ENCODE measurements at regions not wholly inside any gene's neighbourhood (a gene's known extent, or its start where the extent isn't known, plus 50 kb on each side); places are given as distances from the start of the nearest gene placed in this dataset.

DNA sequence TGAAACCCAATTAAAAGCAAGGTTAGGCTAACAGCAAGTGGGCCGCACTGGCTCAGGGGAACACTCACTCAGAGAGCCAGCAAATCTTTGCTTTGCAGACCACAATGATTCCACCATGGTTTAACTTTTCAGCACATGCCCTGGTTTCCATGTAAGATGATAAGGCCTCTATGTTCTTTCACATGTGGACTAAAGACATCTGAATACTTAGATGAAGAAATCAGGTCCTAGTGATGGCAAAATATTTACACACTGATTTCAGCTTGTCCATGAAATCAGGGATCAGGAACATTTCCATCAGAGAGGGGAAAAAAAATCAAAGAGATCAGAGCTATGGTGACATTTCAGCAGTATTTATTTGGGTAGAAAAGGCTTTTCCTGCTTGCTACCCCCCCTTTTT lies 258.2 kb upstream of the IRX5 start:
- no peak for DNase-seq

DNA sequence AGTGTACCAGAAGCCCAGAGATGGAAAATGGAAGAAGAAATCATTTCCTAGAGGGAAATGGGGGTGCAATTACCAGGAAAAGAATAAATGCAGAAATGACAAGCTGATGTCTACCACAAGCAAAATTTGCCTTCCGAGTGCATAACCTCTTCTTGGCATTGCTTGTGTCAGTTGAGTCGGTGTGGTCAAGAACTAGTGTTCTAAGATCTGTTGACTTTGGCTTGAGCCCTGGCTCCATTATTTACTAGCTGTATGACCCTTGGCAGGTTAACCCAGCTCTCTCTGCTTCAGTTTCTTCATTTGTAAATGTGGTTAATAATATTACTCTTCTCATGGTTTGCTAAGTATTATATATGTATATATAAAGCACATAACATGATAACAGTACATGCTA lies 273.0 kb upstream of the IRX5 start:
- no peak for DNase-seq

DNA sequence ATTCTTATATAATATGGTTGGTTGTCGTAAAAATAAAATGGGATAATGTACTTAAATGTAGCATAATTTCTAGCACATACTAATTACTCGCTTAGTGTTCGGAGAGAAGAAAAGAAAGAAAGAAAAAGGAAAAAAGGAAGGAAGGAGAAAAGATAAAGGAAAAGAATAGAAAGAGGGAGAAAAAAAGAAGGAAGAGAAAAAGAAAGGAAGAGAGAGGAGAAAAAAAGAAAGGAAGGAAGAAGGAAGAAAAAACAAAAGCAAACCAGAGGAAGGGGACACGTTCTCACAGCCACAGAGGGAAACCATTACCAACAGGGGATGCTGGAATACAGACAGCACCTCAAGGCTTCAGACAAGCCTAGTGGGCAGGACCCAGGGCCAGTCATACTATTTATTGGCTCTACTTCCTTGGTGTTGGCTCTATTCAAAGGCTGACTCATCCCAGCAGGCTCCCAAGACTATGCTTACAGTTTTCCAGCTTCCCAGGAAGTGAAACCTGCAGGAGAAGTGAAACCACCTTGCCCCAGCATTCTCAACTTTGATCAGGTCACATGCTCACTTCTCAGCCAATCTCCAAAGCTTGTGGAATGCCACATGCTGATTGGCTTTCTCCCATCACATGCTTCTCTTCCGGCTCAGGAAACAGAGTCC lies 273.5 kb upstream of the IRX5 start:
- DNase-seq = no peak

DNA sequence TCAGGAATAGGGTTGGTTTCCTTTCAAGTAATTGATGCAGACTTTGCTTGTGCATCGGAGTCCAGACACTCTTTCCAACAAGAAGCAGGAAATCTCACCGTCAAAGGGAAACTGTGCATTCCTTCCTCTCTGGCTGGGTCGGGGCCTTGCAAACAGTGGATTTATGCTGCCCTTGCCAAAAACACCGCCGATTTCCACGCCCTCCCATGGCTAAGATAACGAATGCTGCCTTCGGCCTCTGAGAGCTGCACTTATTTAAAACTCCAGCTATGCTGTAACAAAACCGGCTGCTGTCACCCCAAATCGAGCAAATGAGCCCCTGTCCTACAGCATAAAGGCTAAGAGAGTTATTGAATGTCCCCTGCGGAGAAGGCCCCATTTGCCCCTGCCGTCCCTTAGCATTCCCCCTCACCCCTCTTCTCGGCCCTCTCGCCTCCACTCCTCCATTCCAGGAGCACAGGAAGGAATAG lies 275.5 kb upstream of the IRX5 start:
- DNase-seq = no peak

DNA sequence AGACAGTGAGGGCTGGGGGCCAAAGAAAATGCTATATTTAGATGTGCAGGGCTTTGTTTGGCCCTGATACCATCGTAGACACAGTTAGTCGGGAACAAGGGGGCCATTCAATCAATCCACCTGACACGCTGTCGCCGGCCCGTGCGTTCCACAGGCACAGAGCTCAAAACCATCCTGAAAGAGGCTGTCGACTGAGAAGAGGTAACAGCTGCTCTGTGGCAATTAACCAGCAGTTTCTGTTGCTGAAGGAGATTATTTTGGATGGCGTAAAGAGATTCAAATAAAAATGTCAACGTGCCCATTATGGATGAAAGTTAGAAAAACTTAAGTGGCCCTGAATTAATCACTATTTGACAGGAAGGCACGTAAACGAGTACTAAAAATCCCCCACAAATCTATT lies 276.2 kb upstream of the IRX5 start:
- DNase-seq = no peak

DNA sequence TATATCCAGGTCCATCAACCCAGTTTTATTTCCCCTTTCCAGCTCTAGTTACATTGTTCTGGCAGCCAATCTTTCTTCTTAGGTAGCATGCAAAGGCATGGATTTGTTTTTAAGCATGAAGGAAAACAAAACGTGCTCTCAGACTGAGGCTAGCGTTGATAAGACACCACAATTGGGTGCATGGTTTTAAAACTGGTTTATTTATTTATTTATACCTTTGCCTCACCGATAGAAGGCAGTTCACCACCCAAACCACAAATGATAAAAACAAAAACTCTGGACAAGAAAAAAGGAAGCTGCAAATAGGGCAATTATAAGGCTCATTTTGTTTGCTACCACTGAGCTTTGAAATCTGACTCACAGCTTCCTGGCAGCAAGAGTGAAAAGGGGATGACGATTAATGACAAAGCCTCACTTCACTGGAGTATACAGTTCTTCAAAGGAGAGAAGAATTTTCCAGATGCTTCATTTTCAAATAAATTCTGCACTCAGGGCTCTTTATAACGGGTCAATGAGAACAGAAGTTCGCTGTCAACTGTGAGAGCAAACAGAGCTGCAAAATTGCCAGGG lies 278.4 kb upstream of the IRX5 start:
- DNase-seq = no peak

DNA sequence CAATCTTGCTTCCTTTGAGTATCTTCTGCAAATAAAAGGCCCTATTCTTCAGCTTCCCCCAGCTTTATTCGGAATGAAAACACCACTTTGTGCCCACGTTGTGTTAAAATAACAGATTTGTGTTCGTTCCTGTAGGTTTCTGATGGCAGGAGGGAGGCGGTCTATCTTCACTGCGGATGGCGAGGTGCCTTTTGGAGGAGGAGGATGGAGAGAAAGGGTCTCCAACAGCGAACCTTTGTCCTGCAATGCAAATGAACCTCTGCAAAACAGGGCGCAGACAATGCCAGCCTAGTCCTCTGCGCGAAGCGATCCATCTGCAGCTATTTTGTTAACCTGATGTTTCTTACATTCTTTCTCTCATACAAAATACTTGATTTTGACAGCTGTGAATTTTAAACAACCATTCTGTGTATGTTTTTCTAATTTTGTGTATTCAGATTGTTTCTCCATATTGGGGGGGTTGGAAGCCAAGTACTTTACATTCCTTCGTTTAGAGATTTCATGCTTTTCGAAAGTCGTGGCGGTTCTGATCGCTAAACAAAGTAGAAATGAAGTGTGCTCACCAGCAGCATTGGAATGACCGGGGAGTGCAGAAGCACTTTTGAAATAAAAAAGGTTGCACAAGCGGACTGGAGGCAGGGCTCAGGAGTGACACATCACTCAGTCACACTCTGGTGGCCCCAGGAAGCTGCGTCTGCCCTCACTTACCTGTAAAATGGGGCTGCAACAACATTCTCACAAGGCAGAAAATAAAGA lies 279.0 kb upstream of the IRX5 start:
- DNase-seq = no peak

DNA sequence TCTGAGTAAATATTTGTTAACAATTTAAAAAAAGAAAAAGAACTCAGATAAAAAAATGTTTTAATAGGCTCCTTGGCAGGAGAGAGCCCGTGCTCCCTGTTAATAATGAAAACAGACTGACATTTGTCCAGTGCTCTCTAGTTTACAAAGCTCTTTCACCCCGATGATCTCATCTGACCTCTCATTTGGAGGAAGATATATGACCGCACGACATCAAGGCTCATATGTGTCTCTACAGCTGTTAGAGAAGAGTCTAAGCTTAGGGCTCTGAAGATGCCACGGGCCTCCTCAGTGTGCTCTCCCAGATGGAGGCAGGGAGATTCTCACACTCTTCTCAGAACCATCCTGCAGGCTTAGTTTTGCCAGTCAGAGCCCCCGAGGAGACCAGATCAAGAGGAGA lies 280.8 kb upstream of the IRX5 start:
- DNase-seq = no peak

DNA sequence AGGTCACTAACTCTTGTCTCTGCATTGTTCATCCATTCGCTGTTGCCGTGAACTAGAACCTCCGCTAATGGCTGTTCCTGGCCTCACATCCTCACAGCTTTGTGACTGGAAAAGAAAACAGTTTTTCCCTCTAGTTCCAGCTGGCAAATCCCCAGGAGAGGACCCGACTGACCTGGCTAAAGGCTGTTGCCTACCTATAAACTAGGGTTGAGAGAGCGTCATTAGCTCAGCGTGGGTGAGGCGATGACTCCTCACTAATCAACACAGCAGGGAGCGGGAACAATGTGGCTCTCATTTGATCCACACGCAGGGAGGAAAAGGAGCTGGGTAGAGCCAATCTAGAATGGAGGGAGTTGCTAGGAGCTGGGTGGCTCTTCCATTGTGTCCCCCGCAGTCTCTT lies 282.1 kb upstream of the IRX5 start:
- no peak for DNase-seq

DNA sequence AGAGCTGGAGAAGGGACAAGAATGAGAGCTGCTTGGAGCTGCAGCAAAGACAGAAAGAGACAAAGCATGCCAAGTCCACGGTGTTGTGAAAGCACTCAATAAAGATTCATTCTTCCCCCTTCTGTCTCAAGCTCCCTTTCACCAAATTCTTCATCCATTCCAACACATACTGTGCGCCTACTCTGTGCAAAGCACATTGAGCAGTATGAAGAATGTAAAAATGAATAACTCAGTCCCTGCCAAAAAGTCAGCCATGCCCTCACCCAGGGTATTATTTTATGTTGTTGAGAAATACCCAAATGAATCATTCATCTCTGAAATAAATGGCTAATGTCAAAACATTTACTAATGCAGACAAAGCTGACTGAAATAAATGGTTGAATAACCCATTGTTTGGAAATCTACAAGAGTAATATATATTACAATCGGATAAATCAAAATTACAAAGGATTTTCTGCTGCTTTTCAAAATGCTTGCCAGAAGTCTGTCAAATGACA lies 282.9 kb upstream of the IRX5 start:
- DNase-seq = no peak

DNA sequence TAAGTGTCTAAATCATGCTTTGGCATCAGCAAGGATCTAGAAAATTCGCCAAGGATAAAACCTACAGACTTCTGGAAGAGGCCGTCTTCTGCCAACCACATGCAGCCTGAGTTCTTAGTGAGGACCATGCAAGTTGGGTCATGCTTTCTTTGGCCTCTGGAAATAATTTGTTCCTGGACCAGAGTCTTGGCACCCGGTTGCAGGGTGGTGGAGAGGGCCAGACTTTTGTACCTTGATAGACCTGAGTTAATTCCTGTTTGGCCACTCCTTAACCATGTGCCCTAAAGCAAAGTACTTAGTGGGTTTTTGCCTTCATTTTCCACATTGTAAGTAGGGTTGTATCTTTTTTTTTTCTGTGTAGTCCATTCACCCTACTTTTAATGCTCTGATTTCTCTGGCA lies 283.4 kb upstream of the IRX5 start:
- DNase-seq = no peak

DNA sequence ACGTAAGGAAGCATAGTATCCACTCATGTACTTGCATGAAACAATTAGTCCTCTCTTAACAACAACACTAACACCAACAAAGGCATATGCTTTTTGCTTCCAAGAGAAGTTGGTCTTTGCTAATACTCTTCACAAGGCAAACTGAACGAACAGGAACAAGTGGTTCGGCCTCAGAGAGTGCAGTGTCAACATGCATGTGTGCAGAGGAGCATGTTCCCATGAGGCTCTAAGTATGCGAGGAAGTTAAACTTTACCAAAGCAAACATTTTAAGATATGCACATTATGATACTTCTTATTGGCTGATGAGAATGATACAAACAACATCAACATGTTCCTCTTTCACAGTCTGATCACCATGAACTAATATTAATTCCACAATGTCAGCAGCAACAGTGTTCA lies 285.3 kb upstream of the IRX5 start:
- no peak for DNase-seq

DNA sequence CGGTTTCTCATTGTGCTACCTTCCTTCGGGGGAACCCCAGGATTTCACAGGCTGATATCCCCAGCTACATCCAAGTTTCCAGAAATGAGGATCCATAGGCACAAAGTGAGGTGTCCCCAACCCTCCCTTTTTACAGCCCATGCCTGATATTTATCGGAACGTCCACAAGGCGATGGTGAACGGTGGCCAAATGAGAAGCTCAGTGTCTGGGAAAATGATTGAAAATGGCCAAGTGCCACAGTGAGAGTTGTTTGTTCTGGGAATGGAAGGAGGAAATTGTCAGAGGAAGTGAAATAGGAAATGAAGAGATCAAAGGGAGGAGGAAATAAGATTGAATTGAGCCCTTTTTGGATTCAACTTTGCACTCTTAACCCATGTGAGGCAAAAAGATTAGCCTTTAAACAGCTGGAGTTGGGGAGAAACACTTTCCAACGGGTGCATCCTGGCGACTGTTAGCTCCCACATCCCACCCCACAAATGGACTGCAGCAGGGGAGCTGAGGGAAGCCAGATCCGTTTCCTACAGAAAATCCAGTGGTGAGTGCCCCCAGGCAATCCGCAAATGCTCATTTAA lies 294.4 kb upstream of the IRX5 start:
- DNase-seq = no peak

DNA sequence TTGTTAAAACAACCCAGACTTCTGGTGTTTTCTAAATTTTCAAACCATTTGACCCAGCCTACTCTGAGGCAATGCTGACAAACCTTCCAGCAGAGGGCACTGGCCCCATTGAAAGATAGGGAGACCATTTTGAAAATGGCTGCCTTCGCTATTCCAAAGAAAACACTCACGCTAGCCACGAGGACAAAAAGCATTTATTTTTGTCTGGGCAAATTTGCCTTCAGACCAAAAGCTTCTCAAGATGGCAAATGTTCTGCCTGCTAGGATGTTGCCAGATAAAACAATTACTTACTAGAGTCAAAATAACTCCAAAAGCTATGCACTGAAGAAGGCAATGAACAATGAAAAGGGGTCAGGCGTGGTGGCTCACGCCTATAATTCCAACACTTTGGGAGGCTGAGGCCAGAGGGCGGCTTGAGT lies 296.7 kb upstream of the IRX5 start:
- DNase-seq = no peak

DNA sequence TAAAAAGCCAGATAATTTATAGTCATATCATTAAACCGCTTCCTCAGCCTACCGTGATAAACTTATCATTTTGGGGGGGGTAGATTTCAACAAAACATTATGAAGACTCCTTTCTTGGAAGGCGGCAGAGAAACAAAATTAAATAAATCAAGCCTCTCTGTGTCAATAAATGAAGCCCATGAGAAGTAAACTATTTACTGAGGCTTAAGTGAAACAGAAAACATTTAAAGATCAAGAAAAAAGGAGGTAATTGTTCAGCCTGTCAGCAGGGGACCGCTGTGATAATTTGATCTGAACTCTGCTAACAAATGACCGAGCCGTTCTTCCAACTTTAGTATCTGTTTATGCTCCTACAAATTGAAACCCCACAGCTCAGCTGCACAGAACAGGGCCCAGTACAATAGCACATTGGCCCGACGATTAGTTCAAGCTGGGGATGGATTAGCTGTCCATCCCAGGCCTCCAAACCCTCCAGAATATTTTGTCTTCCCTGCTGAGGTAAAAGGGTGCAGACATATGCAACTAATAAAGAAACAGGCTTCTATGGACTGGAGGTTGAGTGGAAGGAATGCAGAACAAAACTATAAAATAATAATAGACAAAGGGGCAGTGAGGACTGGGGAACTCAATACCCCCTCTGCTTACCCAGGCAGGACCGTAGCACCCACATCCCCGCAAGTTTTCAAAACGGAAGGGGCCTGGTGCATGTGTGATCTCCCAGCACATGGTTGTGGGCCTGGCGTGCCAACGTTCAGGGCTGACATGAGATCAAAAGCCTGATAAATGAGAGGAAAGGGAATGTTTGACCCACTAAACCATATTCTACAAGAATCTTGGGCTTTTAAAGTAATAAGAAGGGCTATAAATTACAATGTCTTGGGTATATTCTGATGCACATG lies 298.1 kb upstream of the IRX5 start:
- DNase-seq = no peak

DNA sequence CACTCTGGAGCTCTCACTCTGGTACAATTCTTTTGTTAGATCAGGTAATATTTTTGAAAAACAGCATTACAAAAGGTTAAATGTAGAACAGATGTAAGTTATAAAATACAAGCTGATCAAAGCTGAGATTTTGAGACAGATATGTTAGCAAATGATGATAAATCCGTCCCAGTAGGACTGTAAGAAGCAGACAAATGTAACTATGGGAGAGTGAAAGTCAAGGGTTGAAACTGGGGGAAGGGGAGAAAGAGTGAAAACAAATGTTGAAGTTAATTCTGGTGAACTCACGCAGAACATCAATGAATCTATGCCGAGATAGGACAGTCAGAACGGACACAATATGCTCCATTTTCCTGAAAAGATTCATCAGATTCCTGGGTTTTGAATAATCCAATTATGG lies 298.9 kb upstream of the IRX5 start:
- DNase-seq = no peak

DNA sequence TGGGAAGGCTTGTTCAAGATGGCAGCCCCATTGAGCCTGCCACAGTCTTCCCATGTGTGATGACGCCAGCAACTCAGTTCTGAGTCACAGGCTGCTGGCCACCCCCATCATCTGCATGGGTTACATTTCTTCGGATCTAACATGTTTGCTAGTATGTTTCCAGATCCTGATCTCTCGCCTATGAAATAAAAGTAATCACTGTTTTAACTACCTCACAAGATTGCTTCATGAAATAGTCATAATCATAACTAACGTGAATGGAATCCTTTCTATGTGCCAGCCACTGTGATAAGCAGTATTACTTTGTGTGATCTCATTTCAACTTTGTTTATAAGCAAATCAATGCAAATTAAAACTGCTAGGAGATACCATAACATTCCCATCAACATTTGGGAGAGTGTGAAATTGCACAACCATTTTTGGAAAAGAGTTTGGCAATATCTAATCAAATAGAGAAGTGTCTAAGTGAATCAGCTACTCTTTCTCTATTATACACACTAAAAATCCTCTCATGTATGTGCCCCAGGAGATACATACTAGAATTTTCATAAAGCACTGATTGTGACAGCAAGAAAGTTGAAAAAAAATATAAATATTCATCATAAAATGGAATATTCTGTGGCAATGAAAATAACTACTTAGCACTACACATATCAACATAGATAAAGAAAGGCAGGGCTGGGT lies 300.2 kb upstream of the IRX5 start:
- DNase-seq = no peak

DNA sequence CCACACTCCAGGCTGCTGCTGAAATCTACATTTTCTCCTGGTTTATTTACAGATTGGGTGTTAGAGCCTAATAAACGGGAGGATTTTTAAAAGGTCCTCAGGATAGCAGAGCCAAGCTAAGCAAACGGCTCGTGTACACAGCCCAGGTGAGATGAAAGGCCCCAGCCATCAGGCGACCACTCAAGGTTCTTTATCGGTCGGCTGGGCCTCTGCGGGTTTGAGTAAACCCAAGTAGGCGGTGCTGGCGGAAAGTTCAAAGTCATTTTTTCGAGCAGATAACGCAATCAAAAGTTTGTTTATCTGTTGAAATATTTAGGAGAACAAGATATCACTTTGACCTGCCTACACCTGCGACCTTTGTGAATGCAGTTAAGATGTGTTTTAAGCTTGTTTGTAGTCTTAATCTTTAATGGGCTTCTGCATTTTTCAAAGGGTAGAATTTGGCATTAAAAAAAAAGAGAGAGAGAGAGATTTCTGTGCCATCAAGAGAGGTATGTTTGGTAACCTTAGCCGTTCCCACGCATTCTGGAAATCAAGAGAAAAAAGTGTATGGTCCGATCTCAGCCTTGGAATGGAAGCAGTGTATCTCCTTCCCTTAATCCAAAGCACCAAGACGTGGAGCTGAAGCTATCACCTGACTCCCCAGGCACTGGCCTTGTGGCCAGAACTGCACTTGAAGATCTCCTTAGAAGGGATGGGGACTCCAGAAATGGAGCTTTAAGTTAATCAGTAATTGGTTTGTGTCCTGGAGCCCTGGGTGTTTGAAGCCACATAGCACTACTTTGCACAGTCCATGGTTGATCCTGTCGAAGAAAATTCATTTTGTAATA lies 301.7 kb upstream of the IRX5 start:
- no peak for DNase-seq

DNA sequence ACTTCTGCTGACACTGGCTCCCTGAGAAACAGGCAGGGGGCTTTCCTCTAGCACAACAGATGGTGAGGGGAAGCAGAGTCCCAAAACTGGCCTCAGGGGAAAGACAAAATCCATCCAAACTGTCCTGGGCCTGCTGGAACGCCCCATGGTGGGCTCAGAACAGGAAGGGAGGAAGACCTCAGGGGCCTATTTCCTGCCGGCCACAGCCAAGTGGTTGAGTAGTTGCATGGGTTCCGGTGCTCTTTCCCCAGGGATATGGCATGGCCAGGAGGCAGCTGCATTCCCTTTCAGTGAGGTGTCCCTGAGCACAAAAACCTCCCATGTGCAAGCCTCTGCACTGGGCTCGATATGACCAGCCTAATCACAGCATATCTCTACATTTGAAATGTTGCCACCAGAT lies 303.0 kb upstream of the IRX5 start:
- no peak for DNase-seq

DNA sequence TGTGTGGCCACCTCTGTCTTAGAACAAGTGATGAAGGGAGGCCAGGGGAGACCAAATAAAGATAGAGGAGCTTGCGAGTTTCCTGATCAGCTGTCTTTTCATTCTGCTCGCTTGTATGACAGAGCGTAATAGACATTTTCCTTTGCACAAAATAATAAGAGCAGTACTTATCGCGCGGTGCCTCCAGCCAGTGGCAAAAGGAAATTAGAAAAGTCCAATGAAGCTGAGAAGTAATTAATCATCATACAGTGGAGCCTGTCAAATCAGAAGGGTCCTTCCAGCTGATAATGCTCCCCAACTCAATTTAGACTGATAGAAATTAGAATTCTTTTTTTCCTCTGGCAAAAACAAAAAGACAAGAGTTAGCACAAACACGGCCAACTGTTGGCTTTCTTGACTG lies 307.0 kb upstream of the IRX5 start:
- no peak for DNase-seq

DNA sequence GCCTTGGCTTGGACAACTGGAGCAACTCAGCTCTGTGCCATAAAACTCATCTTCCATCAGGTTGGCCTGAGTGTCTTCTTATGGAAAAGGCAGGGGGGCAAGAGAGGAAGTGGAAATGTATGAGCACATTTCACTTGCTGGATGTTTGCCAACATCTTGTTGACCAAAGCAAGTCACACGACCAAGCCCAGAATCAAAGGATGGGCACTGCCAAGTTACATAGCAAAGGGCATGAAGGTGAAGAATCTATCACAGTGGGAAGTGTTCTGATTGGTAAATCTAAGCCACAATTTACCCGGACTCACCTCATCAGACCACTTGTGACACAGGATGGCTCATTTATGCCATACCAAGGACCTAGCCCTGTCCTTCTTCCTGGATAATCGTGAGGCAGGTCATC lies 310.5 kb upstream of the IRX5 start:
- DNase-seq = no peak
